HG03442 (cell line): ENCODE measurements at regions not wholly inside any gene's neighbourhood (a gene's known extent, or its start where the extent isn't known, plus 50 kb on each side); places are given as distances from the start of the nearest gene placed in this dataset.

ENCODE experiments used
- ATAC-seq: cut with Tn5 transposase; IDR thresholded peaks from one replicate; pipeline ENCODE4 v1.9.1; 2021; ENCODE audit warnings: mild to moderate bottlenecking, moderate library complexity; ENCODE audit not compliant: unreplicated experiment

- no peak for ATAC-seq
Observed at GRCh38 chr5:23372177-23372576, 135.2 kb upstream of the PRDM9 start.

GRCh38 chr5:23368393-23368792 is 139.0 kb upstream of the PRDM9 start:
- no peak for ATAC-seq

GRCh38 chr5:23367874-23368273 is 139.5 kb upstream of the PRDM9 start:
- ATAC-seq = no peak

- ATAC-seq = no peak
Observed at GRCh38 chr5:23353286-23353685, 154.1 kb upstream of the PRDM9 start.

GRCh38 chr5:23352446-23352845 is 155.0 kb upstream of the PRDM9 start:
- ATAC-seq = no peak

GRCh38 chr5:23343121-23343520 is 164.3 kb upstream of the PRDM9 start:
- ATAC-seq = no peak

GRCh38 chr5:23332650-23333251 is 174.7 kb upstream of the PRDM9 start:
- no peak for ATAC-seq

- ATAC-seq = no peak
Observed at GRCh38 chr5:23330726-23331125, 176.7 kb upstream of the PRDM9 start.

GRCh38 chr5:23319901-23320300 is 187.5 kb upstream of the PRDM9 start:
- no peak for ATAC-seq

- ATAC-seq = no peak
Observed at GRCh38 chr5:23318960-23319359, 188.4 kb upstream of the PRDM9 start.

- no peak for ATAC-seq
Observed at GRCh38 chr5:23318166-23318565, 189.2 kb upstream of the PRDM9 start.

- ATAC-seq = no peak
Observed at GRCh38 chr5:23316060-23316591, 191.3 kb upstream of the PRDM9 start.

GRCh38 chr5:23314827-23315226 is 192.6 kb upstream of the PRDM9 start:
- ATAC-seq = no peak

- ATAC-seq = no peak
Observed at GRCh38 chr5:23305055-23305454, 202.4 kb upstream of the PRDM9 start.

GRCh38 chr5:23303836-23304235 is 203.6 kb upstream of the PRDM9 start:
- ATAC-seq = no peak

- no peak for ATAC-seq
Observed at GRCh38 chr5:23303435-23303834, 204.0 kb upstream of the PRDM9 start.

- ATAC-seq = no peak
Observed at GRCh38 chr5:23302438-23302837, 205.0 kb upstream of the PRDM9 start.

- no peak for ATAC-seq
Observed at GRCh38 chr5:23289162-23289561, 218.2 kb upstream of the PRDM9 start.

GRCh38 chr5:23284656-23285055 is 222.8 kb upstream of the PRDM9 start:
- ATAC-seq = no peak

GRCh38 chr5:23274171-23274570 is 233.2 kb upstream of the PRDM9 start:
- no peak for ATAC-seq

GRCh38 chr5:23269981-23270380 is 237.4 kb upstream of the PRDM9 start:
- no peak for ATAC-seq

- no peak for ATAC-seq
Observed at GRCh38 chr5:23268136-23268535, 239.3 kb upstream of the PRDM9 start.

GRCh38 chr5:23260621-23261020 is 246.8 kb upstream of the PRDM9 start:
- no peak for ATAC-seq
